CMK (cell line): ENCODE measurements at regions not wholly inside any gene's neighbourhood (a gene's known extent, or its start where the extent isn't known, plus 50 kb on each side); places are given as distances from the start of the nearest gene placed in this dataset.
"Not testable (repeated sequence)": the region's sequence is repeated elsewhere in the genome, so short reads cannot be mapped to it uniquely, and the experiment has no call there.

Experiments
- DNase-seq: peaks from one replicate; pipeline ENCODE4 v3.0.0-alpha.2; 2010; ENCODE audit warnings: low read depth

DNA sequence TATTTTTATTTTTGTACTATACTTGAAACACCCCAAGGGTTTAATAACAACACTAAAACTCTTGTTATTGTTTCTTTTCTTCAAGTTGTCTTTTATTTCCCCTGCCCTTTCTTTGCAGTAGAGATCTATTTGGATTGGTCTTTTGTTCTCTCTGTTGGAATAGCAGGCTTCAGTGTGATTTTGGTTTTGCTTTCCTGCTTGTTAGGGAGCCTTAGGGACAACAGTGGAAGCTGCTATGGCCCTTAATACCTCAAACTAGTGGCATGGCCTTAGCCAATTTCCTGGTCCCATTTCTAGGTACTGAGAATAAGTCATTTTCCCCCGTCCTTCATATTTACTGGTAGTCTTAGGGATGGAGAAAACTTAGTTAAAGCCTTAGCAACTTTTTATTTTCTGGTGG is 535.4 kb upstream of the NDST4 start:
- DNase-seq, result no peak

DNA sequence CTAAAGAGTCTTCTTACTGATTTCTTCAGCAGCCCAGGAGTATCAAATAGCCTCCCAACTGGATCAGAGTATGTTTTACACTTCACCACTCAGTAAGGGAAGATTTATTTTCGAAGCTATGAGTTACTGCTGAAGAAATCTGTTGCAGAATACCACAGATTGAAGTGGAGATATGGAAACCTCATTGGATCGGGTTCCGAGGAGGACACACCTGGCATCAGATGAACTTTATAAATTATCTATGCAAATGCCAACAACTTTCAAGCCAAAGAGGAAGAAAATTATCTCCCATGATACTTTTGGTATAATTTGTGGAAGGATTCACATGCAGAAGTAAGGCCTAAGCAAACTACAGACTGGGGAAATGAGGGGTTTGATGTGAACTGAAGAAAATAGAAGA is 515.9 kb upstream of the NDST4 start:
- DNase-seq, result no peak

DNA sequence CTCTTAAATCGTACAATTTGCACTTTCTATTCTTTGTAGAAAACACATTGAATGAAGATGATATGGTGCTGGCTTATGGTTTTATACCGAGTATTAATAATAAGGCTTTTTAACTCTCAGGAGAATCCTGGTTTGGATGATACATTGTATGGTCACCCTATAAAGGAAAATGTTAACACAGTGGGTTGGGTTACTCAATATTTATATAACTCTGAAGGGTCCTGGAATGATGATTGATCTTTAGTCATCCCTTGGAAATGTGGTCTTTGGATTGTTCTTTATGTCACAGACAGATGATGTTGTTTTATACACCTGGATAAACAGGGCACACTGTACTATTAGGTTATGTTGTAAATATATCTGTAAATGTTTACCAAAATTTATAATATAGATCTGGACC is 496.2 kb upstream of the NDST4 start:
- no peak for DNase-seq

DNA sequence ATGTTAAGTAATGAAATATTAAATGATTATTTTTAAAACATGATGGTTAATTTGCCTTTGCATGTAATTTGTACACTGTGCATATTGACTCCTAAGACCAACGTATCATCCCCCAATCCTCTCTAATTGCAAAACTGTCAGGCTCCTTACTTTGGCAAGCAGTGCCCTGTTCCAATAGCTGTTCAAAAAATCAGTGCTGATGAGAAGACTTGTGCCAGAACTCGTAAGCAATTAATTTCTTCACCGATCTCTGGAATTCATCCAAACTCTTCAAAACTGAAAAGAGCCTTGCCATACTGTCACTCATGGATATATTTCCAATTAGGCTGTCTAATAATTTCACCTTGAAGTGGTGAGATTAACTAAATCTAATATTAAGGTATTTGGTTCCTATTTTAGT is 493.9 kb upstream of the NDST4 start:
- no peak for DNase-seq

DNA sequence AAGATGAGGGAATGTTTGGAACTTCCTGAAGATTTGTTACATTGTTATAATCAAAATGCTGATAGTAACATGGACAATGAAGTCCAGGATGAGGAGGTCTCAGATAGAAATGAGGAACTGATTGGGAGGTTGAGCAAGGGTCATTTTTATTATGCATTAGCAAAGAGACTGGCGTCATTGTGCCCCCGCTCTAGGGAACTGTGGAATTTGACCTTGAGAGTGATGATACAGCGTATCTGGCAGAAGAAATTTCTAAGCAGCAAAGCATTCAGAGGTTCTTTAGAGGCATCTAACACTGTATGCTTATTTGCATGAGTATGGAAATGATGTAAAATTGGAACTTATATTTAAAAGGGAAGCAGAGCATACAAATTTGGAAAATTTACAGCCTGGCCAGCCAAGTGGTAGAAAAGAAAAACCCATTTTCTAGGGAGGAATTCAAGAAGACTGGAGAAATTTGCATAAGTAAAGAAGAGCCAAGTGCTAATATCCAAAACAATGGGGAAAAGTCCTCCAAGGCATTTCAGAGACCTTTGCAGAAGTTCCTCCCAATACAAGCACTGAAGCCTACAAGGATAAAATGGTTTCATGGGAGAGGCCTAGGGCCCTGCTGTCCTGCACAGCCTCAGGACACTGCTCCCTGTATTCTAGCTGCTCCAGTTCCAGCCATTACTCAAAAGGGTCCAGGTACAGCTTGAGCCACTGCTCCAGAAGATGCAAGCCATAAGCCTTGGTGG is 483.0 kb upstream of the NDST4 start:
- DNase-seq, result no peak

DNA sequence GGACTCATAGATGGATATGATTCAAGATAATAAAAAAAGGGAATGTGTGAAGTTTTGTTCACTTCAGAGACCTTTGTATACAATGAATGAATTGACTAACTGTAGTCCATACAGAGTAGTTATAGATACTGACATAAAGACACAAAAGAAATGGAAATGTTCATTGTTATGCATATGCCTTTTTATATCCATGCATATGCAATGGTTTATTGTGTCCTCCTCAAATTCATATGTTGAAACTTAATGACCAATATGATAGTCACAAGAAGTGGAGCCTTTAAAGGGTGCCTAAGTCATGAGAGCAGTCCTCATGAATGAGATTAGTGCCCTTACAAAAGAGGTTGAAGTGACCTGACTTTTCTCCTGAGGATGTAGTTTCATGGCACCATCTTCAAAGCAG is 467.5 kb upstream of the NDST4 start:
- DNase-seq, result no peak

DNA sequence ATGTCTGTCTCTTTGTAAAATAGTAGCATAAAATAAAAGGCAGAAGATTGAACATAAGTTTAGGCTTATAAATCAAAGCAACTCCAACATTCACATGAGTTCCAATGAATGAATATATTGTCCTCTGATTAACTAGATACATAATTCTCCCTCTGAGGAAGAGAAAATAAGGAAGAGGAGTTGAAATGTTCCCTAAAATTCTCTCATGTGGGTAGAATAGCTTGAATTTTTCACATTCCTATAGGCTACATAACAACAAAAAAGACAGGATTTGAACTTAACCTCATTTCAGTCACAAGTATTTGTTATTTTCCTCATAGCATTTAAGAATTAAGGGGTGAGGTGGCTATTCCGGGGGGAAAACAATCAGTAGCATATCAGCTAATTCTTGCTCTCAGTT is 462.4 kb upstream of the NDST4 start:
- DNase-seq, result no peak

DNA sequence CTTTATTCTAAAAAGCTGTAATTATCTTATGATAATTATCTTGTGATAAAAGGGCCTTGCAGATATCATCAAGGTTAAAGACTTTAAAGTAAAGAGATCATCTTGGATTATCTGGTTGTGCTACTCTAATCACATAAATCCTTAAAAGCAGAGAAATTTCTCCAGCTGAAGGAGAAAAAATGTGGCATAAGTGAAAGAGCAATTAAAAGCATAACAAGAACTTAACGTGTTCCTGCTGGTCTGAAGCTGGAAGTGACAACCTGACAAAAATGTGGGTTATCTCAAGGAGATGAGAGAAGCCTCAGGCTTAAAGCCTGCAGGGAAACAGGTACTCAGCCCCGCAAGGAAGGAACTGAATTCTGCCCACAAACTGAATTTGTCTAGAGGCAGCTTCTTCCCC is 449.1 kb upstream of the NDST4 start:
- DNase-seq, result no peak

DNA sequence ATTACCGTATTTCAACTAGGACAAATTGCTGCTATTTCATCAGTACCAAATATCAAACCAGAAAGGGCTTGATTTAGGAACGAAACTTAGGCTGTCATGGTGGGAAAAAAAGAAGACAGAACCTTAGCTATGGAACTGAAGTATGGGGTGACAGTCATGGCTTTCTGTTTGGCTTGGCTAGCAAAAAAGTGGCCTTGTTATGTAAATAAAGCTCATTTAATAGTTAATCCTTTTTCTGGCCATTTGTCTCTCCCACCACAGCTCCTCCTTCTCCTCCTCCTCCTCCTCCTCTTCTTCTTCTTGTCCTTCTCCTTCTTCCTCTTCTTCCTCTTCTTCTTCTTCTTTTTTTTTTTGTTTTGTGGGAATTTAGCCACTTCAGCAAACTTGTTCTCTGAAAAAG is 434.7 kb upstream of the NDST4 start:
- DNase-seq, result no peak

DNA sequence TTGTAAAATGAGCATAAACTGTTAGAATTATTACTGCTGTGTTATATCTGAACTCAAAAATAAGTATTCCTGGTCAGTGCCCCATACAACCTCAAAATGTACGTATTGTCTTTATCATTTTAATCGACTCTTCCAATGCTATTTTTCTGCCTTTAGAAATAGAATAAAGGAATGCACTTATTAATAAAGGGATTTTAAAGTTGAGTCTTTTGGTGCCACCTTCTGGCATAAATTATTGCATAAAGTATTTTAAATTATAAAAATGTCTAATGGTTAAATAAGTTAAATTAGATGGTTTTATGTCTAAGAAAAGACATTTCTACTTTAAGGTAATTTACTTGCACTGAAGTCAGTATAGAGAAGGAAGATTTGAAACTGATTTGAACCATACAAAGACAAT is 424.0 kb upstream of the NDST4 start:
- no peak for DNase-seq

DNA sequence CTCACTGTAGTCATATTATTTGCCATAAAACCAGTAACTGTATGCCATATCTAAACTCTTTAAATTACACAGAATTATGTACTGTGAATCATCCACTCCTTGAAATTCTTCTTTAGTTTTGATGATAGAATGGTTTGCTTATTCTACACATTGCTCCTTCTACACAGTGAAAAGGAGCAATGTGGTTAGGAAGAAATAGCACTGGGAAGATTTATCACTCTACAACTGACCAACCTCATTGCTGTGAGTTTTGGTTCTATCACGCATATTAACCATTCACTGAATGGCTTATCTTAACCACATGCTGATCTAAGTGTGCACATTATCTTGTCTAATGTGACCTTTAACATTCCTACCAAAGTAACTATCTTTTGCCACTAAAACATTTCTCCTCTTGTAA is 415.7 kb upstream of the NDST4 start:
- DNase-seq, result no peak

DNA sequence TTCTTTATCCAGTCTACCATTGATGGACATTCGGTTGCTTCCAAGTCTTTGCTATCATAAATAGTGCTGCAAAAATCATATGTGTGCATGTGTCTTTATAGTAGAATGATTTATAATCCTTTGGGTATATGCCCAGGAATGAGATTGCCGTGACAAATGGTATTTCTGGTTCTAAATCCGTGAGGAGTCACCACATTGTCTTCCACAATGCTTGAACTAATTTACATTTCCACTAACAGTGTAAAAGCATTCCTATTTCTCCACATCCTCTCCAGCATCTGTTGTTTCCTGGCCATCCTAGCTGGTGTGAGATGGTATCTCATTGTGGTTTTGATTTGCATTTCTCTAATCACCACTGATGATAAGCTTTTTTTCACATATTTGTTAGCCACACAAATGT is 406.1 kb upstream of the NDST4 start:
- DNase-seq, result not testable (repeated sequence)

DNA sequence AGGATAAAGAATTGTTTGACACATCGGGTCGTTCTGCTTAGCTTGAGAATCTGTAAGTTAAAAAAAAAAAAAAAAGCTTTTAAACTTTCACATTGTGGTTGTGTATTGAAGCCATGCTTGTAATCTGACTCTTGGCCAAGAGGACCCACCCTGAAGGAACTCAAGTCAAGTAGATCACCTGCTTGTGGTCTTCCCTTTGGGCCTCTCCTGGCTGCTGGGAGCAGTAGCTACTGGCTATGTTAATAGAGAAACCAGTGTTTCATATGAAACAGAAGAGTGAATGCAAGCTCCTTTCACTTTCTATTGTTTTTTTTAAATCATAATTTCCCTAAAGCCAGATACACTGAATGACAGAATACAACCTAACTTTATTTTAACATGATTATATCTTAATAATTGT is 402.4 kb upstream of the NDST4 start:
- DNase-seq, result no peak

DNA sequence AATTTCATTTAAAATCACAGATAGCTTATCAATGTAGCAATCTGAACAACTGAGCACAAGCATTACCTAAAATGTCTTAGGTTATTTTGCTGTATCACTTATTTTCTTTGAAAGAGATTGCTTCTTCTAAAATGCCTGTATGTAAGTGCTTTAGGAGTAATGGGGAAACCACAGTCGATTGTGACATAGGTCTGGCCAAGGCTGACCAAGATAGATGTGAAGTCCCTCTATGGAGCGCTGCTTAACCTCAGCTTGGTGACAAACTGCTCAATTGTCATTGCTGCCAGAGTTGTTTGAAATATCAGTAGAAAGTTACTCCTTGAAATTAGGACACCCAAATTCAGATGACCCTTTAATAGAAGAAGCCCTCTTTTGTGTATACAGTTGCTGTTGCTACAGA is 401.9 kb upstream of the NDST4 start:
- no peak for DNase-seq

DNA sequence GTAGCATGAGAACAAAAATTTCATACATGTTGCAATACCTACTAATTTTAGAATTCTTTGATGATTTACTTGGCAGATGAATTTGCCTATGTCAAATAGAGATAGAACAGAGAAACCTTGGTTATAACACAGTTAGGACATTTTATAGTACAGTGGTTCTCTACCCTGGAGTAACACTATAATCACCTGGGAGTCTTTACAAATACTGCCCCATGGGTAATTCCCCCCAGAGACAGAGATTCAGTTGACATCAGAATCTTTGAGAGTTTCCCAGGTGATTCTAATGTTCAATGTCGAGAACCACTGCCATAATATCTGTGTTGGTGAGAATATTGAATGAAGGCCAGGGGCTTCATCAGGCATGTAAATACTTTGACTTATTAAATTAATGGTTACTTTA is 401.3 kb upstream of the NDST4 start:
- DNase-seq, result no peak

DNA sequence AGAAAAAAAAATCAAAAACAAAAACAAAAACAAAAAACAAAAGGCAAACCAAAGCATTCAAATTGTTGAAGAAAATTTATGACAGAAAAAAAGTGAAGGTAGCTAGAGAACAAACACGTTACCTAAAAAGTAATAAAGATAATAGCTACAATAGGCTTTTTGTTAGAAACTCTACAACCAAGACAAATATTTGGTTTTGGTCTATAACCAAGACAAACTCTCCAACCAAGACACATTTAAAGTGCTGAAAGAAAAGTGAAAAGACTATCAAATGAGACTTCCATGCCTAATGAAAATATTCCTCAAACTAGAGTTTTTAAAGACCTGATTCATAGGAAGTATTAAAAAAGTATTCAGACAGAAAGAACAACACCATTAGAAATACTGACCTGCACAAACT is 391.9 kb upstream of the NDST4 start:
- DNase-seq, result no peak

DNA sequence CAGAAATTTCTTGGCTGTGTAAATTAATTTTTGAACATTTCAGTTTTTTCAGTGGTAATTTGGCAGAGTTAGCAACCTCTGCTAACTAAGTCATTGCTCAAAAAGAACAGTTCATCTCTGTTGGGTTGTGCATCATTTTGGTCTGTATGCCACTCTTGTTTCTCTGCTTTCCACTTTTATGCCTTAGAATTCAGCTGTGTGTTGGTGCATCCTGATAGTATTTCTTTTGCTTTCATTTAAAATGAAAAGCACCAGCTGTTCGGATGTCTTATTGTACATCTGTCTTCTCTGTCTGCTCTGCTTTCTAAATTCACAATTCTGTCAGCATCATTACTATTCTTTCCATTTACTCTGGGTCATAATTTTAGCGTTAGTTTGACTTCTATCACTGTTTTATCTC is 388.2 kb upstream of the NDST4 start:
- DNase-seq, result no peak

DNA sequence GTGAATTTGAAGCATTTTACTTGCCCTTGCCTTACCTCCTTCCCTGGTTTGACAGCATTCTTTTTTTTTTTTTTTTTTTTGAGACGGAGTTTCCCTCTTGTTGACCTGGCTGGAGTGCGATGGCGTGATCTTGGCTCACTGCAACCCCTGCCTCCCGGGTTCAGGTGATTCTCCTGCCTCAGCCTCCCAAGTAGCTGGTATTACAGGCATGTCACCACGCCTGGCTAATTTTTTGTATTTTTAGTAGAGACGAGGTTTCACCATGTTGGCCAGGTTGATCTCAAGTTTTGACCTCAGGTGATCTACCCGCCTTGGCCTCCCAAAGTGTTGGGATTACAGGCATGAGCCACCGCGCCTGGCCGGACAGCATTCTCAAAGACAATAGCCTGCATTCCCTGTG is 380.4 kb upstream of the NDST4 start:
- DNase-seq, result not testable (repeated sequence)

DNA sequence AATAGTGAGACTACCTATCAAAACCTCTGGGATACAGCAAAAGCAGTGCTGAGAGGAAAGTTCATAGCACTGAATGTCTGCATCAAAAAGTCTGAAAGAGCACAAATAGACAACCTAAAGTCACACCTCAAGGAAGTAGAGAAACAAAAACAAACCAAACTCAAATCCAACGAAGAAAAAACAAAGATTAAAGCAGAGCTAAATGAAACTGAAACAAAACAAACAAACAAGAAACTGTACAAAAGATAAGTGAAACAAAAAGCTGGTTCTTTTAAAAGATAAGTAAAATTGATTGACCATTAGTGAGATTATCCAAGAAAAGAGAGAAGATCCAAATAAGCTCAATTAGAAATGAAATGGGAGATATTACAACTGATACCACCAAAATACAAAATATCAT is 378.3 kb upstream of the NDST4 start:
- no peak for DNase-seq

DNA sequence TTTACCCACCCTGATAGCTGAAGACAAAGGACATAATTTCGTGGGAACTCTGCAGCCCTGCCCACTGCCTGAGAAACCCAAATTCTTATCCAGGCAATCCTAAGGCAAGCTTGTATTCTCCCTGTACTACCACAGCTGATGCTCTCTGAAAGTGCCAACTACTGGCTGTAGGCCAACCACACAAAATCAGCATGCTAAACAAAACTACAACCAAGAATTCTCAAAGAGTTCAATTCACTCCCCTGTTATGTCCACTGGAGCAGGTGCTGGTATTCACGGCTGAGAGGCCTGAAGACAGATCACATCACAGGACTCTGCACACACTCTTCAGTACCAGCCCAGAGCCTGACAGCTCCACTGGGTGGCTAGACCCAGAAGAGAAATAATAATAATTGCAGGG is 375.9 kb upstream of the NDST4 start:
- no peak for DNase-seq

DNA sequence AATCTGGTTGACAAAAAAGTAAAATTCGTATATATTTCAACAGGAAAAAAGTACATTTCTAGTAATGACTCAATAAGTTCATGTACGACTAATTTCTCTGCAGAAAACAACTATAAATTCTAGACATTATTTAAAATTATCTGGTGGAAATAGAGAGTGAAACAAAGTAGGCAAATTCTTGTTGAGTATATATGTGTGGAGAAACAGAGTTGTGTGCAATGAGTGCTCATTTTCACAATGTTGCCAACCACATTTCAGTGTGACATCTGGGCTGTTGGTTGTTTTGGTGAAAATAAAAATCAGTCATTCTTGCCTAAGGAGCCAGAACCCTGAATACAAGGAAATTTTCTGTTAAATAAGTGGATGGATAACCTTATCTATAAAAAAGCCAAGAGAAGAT is 372.0 kb upstream of the NDST4 start:
- DNase-seq, result no peak

DNA sequence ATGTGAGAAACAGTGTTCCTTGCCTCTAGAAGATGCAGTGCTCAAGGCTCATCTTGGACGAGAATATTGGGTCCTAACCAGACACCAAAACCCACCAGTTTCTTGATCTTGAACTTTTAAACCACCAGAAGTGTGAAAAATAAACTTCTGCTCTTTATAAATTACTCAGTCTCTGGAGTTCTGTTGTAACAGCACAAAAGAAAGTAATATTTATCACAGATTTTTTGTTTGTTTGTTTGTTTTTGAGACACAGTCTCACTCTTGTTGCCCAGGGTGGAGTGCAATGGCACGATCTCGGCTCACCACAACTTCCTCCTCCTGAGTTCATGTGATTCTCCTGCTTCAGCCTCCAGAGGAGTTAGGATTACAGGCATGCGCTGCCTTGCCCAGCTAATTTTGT is 371.1 kb upstream of the NDST4 start:
- DNase-seq, result no peak

DNA sequence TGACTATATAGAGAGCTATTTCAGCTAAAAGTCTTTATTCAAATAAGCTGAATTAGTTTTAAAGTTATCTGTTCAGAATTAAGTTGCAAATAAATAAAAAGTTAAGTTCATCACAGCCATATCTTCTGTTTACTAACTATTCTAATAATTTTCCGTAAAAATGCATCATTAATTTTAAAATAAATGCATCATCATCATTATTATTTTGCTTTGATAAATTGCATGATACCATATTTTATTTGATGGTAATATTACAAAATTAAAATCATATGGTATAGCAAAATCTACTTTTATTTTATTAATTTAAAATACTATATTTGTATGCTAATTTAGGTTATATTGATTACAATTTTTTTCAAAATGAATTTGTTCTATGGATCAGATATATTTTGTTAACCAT is 357.3 kb upstream of the NDST4 start:
- no peak for DNase-seq

DNA sequence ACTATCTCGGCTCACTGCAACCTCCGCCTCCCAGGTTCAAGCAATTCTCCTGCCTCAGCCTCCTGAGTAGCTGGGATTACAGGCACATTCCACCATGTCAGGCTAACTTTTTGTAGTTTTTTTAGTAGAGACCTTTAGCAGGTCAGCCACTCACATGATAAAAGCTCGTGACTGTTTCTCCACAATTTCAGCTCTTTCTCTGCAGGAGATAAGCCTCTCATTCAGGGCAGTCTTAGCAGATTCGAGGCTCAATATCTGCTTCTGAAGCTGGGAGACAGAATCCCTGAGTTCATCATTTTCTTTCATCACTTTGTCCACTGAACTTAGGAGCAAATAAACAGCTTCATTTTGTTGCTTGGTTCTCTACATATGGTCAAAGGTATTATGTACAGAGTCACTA is 345.9 kb upstream of the NDST4 start:
- not testable (repeated sequence) for DNase-seq

DNA sequence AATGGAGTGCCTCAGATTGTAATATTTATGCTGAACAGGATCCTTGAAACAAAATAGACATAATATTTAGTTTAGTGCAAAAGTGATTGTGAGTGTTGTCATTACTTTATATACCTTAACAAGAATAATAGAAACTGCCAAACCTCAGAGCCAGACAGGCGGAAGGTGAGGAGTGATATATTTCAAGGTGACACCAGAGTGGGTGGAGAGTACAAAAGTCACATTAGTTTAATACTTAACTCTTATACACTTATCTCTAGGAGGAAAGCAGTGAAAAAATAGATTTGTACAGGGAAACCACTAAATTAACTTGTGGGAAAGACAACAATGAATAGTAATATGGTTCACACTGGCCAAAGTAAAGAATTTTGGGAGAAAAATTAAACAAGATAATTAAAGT is 342.8 kb upstream of the NDST4 start:
- DNase-seq, result no peak
